HG03108 (cell line): ENCODE measurements at regions not wholly inside any gene's neighbourhood (a gene's known extent, or its start where the extent isn't known, plus 50 kb on each side); places are given as distances from the start of the nearest gene placed in this dataset.
A peak's percentile ranks its signal among the peaks of the same experiment; 100 is the strongest.
"Not testable (repeated sequence)": the region's sequence is repeated elsewhere in the genome, so short reads cannot be mapped to it uniquely, and the experiment has no call there.

ENCODE experiments used
- ATAC-seq: cut with Tn5 transposase; IDR thresholded peaks from one replicate; pipeline ENCODE4 v1.9.1; 2021; ENCODE audit warnings: moderate library complexity; ENCODE audit not compliant: unreplicated experiment

DNA sequence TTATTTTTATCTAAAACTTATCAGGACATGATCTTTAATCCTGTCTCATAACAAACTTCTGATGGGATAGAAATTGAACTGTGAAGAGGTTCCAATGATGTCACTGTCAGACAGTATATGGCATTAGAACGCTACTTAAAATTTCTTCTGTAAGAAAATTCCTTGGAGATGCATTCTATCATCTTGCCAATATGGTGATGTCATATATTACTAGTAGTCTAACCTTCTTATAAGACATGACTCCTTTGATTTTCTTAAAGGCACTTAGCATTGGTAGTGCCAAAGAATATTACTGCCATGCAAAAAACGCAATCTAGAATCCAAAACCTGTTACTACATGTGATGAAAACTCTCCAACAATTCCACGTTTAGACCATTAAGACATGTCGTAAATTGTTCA, 131.1 kb downstream of the SLC25A46 start:
- ATAC-seq, result no peak

DNA sequence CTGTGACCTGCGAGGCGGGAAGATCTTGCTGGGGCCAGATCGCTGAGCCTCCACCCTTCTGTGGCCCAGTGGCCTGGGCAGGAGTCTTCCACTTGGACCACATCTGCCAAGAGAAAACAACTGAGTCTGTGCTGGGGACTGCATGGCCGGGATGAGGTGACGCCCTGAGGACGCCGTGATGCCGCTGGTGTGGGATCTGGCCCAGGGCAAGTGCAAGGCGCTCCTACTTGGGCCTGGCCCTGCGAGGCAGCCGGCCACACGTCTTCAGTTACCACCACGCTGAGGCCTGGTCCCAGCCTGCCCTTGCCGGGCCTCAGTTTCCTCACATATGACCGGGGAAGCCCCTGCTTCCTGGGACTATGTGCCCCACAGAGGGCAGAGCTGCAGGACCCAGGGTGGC, 133.4 kb downstream of the SLC25A46 start:
- no peak for ATAC-seq

DNA sequence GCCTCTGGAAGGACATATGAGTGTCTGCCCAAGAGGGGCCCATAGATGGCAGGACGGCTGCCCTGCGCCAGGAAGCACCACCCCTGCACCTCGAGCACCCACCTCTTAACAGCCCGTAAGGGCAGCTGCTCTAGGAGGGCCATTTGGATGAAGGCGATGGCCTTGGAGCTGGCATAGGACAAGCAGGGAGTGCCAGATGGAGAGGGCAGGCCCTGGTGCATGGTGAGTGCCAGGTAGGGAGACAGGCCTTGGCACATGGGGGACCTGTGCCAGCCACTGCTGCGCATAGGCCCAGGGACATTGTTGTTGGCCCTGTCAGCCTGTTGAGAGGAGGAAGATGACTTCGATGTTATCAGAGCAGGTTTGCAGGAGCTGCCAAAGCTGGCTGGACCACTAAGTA, 134.2 kb downstream of the SLC25A46 start:
- no peak for ATAC-seq

DNA sequence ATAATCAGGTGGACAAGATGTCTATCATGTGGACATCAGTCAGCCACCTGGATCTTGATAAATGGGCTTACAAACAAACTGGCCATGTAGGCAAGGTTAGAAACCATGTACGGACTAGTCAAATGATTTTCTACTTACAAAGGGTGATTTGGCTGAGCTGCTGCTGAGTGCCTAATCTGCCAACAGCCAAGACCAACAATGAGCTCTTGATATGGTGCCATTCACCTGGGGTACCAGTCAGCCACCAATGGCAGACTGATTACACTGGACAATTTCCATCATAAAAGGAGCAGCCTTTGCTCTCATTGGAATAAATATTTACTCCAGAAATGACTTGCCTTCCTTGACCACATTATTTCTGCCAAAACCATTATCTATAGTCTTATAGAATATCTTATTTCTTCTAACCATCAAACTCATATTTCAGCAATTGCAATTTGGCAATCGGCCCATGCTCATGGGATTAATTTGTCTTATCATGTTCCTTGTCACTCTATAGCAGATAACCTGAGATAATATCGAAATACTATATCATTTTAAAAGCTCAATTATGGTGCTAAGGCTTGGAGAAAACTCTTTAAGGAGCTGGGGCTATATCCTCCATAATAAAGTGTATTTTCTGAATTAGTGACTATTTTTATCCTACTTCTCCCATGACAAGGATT, 135.1 kb downstream of the SLC25A46 start:
- ATAC-seq, result no peak

DNA sequence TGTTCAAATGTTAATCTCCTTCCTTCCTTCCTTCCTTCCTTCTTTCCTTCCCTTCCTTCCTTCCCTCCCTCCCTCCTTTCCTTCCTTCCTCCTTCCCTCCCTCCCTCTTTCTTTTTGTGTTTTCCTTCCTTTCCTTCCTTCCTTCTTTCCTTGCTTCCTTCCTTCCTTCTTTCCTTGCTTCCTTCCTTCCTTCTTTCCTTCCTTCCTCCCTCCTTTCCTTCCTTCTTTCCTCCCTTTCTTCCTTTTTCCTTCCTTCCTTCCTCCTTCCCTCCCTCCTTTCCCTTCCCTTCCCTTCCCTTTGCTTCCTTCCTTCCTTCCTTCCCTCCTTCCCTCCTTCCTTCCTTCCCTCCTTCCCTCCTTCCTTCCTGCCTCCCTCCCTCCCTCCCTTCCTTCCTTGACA, 136.3 kb downstream of the SLC25A46 start:
- not testable (repeated sequence) for ATAC-seq

DNA sequence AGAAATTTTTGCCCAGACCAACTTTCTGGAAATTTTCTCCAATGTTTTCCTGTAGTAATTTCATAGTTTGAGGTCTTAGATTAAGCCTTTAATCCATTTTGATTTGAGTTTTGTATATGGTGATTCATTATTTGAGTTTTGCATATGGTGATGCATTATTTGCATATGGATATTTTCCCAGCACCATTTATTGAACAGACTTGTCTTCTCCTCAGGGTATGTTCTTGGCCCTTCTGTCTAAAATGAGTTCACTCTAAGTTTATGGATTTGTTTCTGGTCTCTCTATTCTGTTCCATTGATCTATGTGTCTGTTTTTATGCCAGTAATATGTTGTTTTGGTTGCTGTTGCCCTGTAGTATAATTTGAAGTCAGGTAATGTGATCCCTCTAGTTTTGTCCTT, 139.3 kb downstream of the SLC25A46 start:
- no peak for ATAC-seq

DNA sequence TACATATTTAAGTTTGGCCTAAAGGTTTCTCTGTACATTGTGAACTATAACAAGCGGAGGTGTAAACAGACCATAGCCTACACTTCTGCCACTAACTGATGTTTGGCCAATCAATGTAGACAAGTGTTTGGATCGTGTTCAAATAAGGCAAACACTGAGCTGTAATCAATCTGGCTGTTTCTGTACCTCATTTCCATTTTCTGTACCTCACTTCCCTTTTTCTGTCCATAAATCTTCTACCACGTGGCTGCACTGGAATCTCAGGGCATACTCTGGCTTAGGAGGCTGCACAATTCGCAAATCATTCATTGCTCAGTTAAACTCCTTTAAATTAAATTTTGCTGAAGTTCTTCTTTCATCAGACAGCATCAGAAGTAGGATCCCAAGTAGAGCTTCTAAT, 140.9 kb downstream of the SLC25A46 start:
- ATAC-seq, result no peak

DNA sequence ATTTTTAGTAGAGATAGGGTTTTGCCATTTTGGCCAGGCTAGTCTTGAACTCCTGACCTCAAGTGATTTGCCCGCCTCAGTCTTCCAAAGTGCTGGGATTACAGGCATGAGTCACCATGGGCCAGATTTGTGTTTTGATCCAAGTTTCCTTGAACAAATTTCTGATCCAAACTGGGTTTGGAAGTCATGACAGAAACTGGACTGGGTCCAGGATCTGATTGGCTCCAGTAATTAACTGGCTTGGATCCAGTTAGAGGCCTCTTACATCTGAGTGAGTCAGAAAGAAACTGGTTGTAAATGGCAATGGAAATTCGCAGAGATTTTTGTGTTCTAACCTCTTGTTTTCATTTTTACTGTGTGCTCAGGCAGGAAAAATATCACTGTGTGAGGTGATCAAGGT, 141.6 kb downstream of the SLC25A46 start:
- no peak for ATAC-seq

DNA sequence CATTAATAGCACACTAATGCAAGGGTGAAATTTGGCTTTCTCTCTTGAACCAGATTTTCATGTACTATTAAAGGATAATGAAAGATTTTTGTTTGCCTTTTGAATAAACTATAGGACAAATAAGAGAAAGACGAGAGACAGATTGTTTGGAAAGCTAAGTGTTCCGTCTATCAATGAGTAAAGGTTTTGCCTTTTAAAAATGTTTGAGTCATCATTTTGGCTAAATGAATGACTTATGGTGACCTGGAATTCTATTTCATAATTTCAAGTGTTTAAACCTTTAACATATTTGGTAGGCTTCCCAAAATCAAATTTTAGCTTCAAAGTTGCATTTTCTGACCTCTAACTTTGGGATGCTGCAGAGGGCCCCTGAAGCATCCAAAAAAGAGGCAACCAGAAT, 145.2 kb downstream of the SLC25A46 start:
- no peak for ATAC-seq

DNA sequence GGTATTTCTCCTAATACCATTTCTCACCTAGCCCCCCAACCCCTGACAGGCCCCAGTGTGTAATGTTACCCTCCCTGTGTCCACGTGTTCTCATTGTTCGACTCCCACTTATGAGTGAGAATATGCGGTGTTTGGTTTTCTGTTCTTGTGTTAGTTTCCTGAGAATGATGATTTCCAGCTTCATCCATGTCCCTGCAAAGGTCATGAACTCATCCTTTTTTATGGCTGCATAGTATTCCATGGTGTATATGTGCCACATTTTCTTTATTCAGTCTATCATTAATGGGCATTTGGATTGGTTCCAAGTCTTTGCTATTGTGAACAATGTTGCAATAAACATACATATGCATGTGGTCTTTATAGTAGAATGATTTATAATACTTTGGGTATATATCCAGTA, 148.4 kb downstream of the SLC25A46 start:
- not testable (repeated sequence) for ATAC-seq

DNA sequence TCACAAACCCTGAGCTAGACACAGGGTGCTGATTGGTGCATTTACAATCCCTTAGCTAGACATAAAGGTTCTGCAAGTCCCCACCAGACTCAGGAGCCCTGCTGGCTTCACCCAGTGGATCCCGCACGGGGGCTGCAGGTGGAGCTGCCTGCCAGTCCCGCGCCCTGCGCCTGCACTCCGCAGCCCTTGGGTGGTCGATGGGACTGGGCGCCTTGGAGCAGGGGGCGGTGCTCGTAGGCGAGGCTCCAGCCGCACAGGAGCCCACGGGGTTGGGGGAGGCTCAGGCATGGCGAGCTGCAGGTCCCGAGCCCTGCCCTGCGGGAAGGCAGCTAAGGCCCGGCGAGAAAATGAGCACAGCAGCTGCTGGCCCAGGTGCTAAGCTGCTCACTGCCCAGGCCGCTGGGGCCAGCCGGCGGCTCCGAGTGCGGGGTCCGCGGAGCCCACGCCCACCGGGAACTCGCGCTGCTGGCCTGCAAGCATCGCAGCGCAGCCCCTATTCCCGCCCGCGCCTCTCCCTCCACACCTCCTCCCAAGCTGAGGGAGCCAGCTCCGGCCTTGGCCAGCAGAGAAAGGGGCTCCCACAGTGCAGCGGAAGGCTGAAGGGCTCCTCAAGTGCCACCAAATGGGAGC, 155.2 kb downstream of the SLC25A46 start:
- ATAC-seq, result not testable (repeated sequence)

DNA sequence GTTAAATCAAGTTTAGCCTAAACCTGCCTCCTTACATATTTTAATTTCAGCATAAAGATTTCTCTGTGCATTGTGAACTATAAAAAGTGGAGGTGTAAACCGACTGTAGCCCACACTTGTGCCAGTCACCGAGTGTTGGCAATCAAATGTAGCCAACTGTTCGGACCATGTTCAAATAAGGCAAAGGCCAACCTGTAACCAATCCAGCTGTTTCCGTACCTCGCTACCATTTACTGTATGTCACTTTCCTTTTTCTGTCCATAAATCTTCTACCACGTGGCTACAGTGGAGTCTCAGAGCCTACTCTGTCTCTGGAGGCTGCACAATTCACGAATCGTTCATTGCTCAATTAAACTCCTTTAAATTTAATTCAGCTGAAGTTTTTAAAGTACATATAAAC, 156.0 kb downstream of the SLC25A46 start:
- no peak for ATAC-seq

DNA sequence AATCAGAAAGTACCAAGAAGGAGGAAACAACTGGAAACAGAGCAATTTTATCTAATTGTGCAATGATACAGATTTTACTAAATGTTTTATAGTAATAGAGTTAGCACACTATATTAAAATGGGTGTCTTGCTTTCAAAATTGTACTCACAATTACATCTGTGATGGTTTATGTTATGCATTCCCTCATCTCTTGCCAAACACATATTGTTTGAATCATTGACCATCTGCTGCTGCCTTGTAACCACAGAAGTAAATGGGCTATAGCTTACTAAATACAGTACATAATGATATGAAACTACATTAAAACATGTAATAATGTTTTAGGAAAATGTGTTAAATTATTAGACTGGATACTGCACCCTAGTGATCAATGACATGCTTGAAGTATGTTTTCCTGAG, 158.1 kb downstream of the SLC25A46 start:
- no peak for ATAC-seq

DNA sequence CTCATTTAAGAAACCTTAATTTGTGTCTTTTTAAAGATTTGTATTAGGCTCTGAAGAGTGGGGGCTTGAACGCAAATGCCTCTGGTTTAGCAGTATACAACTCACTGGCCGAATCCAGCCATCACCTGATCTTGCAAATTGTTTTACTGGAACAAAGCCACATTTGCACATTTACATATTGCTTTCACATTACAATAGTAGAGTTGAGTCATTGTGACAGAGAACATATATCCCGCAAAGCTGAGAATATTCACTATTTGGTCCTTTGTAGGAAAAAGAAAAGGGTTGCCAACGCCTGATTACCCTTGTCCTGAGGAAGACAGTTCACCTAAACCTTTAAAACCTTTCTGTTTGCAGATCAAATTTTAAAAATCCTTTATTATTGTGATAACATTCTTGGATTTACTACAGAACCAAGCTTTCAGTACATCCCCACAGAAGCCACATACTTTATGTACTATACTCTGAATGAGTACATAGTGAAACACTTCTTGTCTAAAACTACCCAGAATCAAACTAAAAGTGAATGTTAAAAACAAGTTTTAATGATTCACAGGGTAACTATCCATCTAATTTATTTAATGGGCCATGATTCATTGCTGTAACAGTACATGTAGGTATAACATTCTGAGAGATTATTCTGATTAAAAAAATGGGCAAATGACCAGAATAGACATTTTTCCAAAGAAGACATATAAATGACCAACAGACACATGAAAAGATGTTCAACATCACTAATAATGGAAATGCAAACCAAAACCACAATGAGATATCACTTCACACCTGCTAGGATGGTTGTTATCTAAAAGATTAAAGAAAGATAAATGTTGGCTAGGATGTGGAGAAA, 161.0 kb downstream of the SLC25A46 start:
- ATAC-seq, result peak; percentile 76

DNA sequence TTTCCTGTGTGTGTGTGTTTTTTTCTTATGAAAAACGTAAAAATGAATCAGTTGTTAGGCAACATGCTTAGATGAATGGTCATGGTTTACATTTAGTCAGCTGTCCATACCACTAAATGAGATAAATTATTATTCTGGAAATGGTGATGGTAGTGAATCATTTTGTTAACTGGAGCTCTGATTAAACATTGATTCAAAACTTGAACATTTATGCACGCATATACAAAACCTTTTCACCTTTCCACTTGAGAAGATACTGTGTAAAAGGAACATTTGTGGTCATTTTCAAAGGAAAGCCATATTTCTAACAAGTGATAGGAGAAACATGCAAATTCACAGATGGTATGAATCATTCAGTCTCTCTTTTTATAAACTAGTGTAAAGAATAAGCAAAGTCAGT, 162.0 kb downstream of the SLC25A46 start:
- peak; percentile 42 for ATAC-seq

DNA sequence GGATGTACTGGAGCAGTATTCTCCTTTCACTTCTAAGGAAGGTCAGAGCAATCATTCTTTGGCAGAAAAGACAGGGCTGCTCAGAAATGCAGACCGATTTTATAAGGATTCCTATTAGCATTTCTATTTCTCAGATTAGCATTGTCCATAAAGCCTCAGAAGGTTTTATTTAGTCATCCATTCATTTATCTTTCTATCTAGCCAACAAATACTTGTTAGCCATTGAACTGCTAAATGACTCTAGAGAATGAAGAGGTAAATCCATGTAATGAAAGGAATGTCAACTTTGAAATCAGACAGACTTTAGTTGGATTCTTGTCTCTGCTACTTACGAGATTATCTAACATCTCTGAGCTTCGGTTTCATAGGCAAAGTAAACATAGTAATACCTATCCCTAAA, 165.2 kb downstream of the SLC25A46 start:
- ATAC-seq, result no peak

DNA sequence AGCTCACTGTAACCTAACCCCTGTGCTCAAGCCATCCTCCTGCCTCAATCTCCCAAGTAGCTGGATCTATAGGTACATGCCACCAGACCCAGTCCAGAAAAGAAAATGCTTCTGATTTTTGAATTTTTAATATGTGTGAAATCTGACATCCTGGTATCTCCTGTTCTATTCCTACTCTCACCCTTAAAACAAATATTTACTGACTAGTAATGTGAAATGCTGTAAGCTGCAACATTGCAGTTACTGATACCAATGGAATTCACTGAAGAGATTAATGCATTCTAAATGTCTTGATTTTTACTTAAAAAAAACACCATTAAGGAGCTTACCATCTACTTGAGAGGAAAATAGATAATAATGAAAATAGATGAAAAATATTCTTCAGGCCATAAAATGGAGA, 162.7 kb upstream of the TSLP start:
- no peak for ATAC-seq

DNA sequence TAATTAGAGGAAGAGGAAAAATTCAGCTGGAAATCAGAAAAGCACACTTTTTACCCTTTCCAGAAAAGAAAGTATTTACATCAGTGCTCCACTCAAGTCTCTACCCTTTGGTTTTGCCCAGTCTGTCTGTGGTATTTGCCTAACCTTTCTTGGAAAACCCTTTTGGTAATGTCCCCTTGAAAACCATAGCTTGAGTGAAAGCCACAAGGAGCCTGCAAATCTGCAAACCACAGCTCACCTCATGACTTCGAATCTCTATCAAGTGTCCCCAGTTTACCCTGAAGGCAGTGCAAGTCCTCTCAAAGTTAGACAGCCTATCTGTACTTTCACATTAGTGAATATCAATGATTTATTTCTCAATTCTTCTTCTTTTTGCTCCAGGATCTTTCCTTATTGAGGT, 162.1 kb upstream of the TSLP start:
- ATAC-seq, result no peak

DNA sequence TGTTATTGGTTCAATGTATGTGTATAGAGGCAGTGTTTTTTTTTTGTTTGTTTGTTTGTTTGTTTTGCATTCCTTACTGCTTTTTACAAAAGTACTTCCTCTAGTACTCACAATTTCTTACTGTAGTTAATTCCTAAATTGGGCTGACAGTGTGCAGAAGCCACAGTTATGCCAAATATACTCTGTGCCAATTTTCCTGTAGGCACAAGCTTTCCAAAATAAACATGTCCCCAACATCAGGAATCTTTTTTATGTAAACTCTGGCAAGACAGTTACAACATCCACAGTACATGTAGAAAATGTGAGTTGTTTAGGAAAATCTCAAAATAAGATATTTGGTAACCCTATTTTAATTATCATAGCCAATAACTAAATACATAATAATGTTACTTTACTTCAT, 161.6 kb upstream of the TSLP start:
- ATAC-seq, result no peak

DNA sequence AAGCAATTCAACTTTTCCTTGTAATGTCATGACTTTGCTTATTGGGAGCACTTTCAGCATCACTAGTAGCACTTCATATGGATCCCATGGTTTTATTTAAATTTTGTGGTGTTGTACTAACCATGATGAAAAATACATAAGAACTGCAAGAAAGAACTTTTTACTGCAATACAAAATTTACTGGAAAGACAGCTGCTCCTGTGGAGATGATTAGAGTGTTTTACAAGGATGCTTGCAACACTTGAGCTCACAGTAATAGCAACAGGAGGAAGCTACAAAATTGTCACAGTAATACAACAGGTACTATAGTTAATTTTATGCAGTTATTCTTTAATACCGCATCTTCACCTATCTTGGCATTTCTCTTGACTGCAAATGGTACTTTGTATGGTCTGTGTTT, 158.3 kb upstream of the TSLP start:
- ATAC-seq, result no peak

DNA sequence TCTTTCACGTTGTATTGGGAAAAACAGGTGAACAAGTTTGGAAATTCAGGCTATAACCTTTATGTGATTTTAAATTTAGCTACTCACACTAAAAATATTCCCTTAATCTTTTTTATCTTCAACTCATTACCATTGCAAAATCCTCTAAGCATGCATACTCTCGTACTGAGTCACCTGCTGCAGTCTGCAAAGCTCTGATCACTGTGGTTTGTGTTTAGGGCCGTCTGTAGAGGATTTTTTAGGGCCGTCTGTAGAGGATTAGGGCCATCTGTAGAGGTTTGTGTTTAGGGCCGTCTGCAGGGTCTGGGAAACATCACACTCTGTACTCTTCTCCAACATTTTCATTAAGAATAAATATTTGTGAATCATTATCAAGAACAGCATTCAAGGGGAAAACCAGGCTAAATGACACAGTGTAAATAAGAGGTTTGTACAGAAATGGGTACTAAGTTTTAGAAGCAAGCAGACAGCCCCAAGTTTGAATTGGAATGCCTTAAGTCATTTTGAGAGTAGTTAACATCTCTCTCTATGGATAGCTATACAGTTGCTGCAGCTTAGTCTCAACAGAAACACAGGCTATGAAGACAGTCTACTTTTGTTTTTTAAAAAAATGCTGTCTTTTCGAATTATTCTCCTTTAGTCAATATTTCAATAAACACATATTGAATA, 155.0 kb upstream of the TSLP start:
- no peak for ATAC-seq
